ENCODE measurements at regions not wholly inside any gene's neighbourhood (a gene's known extent, or its start where the extent isn't known, plus 50 kb on each side); places are given as distances from the start of the nearest gene placed in this dataset.

DNA sequence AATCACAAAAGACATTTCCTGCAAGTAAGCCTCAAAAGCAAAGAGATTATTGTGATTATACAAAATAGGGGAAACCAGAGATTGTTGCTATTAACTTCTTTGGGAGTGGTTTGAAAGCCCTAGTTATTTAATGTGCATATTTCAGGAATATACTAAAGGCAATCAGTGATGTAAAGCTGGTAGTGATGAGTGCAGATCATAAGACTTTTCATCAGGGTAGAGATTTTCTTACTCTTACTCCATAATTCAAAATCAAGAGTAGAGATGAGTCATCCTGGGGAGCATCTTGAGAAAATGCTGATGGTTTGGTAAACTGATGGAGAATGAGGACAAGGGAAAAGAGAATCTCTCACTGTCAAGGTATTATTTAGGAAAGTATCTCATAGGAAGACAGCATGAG, 309.5 kb downstream of the FBXO15 start:
- no peaks in the 10 kb centered on the region for H3K4me1 ChIP-seq (ENCODE audit: control insufficient read depth, insufficient read depth, low read length)
- H3K9me3 ChIP-seq (ENCODE audit: control insufficient read depth, insufficient read depth, low read length) = no peaks in the 10 kb centered on the region
- no peak overlapping the region for H3K27ac ChIP-seq (ENCODE audit: low read length)
- ATAC-seq = no peak
- H3K4me1 Mint-ChIP-seq = peaks cover 5% of the 10 kb centered on the region in 2 donors
- H3K4me3 ChIP-seq (ENCODE audit: low read length) = no peak overlapping the region
- intact Hi-C loops (cut with micrococcal nuclease) = no loop called here
- no peak for DNase-seq
- H3K36me3 Mint-ChIP-seq = no peaks in the 10 kb centered on the region
- TF ChIP-seq CTCF (IDR thresholded peaks at IDR 0.05) = no peak
- no peaks in the 10 kb centered on the region for H3K27me3 Mint-ChIP-seq (ENCODE audit: low read depth in 2 of 2)
- no peaks in the 10 kb centered on the region for H3K36me3 ChIP-seq (ENCODE audit: control insufficient read depth, insufficient read depth, low read length)
- H3K27ac Mint-ChIP-seq = no peak overlapping the region
- H3K9me3 Mint-ChIP-seq = no peaks in the 10 kb centered on the region
- no peaks in the 10 kb centered on the region for H3K27me3 ChIP-seq (ENCODE audit: control insufficient read depth, insufficient read depth, low read length)
- no peak overlapping the region for H3K4me3 Mint-ChIP-seq

- H3K4me3 Mint-ChIP-seq = no peak overlapping the region
- no peaks in the 10 kb centered on the region for H3K4me1 Mint-ChIP-seq
- DNase-seq = no peak
- Histone ChIP-seq H3K4me1 (ENCODE audit: control insufficient read depth, insufficient read depth, low read length) (no peaks in the 10 kb centered on the region), H3K4me3 (ENCODE audit: low read length) (no peak overlapping the region), H3K27ac (ENCODE audit: low read length) (no peak overlapping the region), H3K36me3 (ENCODE audit: control insufficient read depth, insufficient read depth, low read length) (no peaks in the 10 kb centered on the region), H3K27me3 (ENCODE audit: control insufficient read depth, insufficient read depth, low read length) (no peaks in the 10 kb centered on the region), H3K9me3 (ENCODE audit: control insufficient read depth, insufficient read depth, low read length) (no peaks in the 10 kb centered on the region)
- no peak for TF ChIP-seq CTCF (IDR thresholded peaks at IDR 0.05)
- no peak for ATAC-seq
- WGBS (ENCODE audit: insufficient coverage) = 91% methylated on average over 7 of the region's 8 CpGs
- intact Hi-C loops (cut with micrococcal nuclease) = no loop called here
- H3K36me3 Mint-ChIP-seq = no peaks in the 10 kb centered on the region
- H3K9me3 Mint-ChIP-seq = no peaks in the 10 kb centered on the region
- H3K27ac Mint-ChIP-seq = no peak overlapping the region
- H3K27me3 Mint-ChIP-seq (ENCODE audit: low read depth in 2 of 2) = no peaks in the 10 kb centered on the region
Observed at GRCh38 chr18:73835656-73836364, 311.8 kb downstream of the FBXO15 start.

DNA sequence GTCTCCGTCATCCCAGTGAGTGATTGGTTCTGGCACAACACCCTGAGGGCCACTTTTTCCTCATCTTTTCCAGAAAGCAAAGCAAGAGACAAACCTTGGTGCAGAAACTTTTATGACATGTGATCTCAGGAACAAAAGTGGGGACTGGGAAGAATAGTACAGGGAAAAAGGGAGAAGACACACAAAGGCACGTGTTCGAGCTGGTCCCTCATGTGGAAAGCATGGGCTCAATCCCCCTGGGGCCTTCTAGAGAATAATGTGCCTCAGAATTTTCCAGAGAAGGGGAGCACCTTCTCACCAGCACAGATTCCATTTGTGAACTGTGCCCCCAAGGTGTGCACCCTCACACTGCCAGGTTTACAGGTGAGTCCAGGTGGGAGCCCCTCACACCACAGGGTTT, 312.6 kb downstream of the FBXO15 start:
- intact Hi-C loops (cut with micrococcal nuclease) = no loop called here
- TF ChIP-seq CTCF (IDR thresholded peaks at IDR 0.05) = no peak
- no peak for ATAC-seq
- H3K4me1 Mint-ChIP-seq = no peaks in the 10 kb centered on the region
- H3K27me3 ChIP-seq (ENCODE audit: control insufficient read depth, insufficient read depth, low read length) = no peaks in the 10 kb centered on the region
- no peaks in the 10 kb centered on the region for H3K27me3 Mint-ChIP-seq (ENCODE audit: low read depth in 2 of 2)
- no peaks in the 10 kb centered on the region for H3K9me3 Mint-ChIP-seq
- no peaks in the 10 kb centered on the region for H3K36me3 Mint-ChIP-seq
- no peak for DNase-seq
- 81% methylated on average over 3 of the region's 3 CpGs for WGBS (ENCODE audit: insufficient coverage)
- no peak overlapping the region for H3K4me3 Mint-ChIP-seq
- H3K4me3 ChIP-seq (ENCODE audit: low read length) = no peak overlapping the region
- H3K27ac ChIP-seq (ENCODE audit: low read length) = no peak overlapping the region
- H3K9me3 ChIP-seq (ENCODE audit: control insufficient read depth, insufficient read depth, low read length) = no peaks in the 10 kb centered on the region
- H3K36me3 ChIP-seq (ENCODE audit: control insufficient read depth, insufficient read depth, low read length) = no peaks in the 10 kb centered on the region
- no peaks in the 10 kb centered on the region for H3K4me1 ChIP-seq (ENCODE audit: control insufficient read depth, insufficient read depth, low read length)
- no peak overlapping the region for H3K27ac Mint-ChIP-seq

DNA sequence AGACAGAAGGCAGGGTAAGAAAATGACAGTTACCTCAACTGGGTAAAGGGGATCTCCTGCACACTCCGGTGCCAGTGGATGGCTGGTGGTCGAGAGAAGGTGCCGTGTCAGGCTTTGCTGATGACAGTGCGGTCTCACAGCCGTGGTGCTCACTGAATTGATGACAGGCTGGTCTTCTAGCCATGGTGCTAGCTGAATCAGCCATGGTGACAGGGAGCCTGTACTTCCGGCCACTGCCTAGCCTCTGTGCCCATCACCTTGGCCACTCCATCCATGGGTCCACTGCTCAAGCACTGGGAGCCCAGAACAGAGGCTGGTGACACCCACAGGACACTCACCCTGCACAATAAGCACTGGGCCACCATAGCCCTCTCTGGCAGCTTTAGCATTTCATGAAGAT, 315.9 kb downstream of the FBXO15 start:
- no peak overlapping the region for H3K4me3 Mint-ChIP-seq
- TF ChIP-seq CTCF (IDR thresholded peaks at IDR 0.05) = no peak
- Histone ChIP-seq H3K4me1 (ENCODE audit: control insufficient read depth, insufficient read depth, low read length) (no peaks in the 10 kb centered on the region), H3K27ac (ENCODE audit: low read length) (no peak overlapping the region), H3K4me3 (ENCODE audit: low read length) (no peak overlapping the region), H3K9me3 (ENCODE audit: control insufficient read depth, insufficient read depth, low read length) (no peaks in the 10 kb centered on the region), H3K27me3 (ENCODE audit: control insufficient read depth, insufficient read depth, low read length) (no peaks in the 10 kb centered on the region), H3K36me3 (ENCODE audit: control insufficient read depth, insufficient read depth, low read length) (no peaks in the 10 kb centered on the region)
- H3K27ac Mint-ChIP-seq = no peak overlapping the region
- peaks cover 0 to 2% of the 10 kb centered on the region in 2 donors for H3K9me3 Mint-ChIP-seq
- no peaks in the 10 kb centered on the region for H3K36me3 Mint-ChIP-seq
- no peak for ATAC-seq
- intact Hi-C loops (cut with micrococcal nuclease) = no loop called here
- no peaks in the 10 kb centered on the region for H3K27me3 Mint-ChIP-seq (ENCODE audit: low read depth in 2 of 2)
- H3K4me1 Mint-ChIP-seq = no peaks in the 10 kb centered on the region
- WGBS (ENCODE audit: insufficient coverage) = 84% methylated on average over 6 of the region's 6 CpGs
- no peak for DNase-seq
